Suprapubic skin (tissue), 4 donors: ENCODE measurements at regions not wholly inside any gene's neighbourhood (a gene's known extent, or its start where the extent isn't known, plus 50 kb on each side); places are given as distances from the start of the nearest gene placed in this dataset.

ENCODE experiments used
- DNase-seq, 2 donors: peaks; one replicate each; pipeline ENCODE4 v3.0.0-alpha.2; 2019; ENCODE audit warnings: low spot score in 2 of 2
- H3K27ac ChIP-seq: fragments of 200-600 bp; sonication (generic); one replicate; pipeline ENCODE4 v1.5.1; 2019
- H3K27me3 ChIP-seq: fragments of 200-600 bp; sonication (generic); one replicate; pipeline ENCODE4 v1.5.1; 2019
- H3K36me3 ChIP-seq: fragments of 200-600 bp; sonication (generic); one replicate; pipeline ENCODE4 v1.5.1; 2019
- H3K4me1 ChIP-seq: fragments of 200-600 bp; sonication (generic); one replicate; pipeline ENCODE4 v1.5.1; 2019
- H3K4me3 ChIP-seq: fragments of 200-600 bp; sonication (generic); one replicate; pipeline ENCODE4 v1.5.1; 2019; ENCODE audit warnings: mild to moderate bottlenecking
- H3K9me3 ChIP-seq: fragments of 200-600 bp; sonication (generic); one replicate; pipeline ENCODE4 v1.5.1; 2019
- CTCF ChIP-seq, 2 donors: fragments of 200-600 bp in 1 of 2; fragments of 450-650 bp in 1 of 2; sonication (generic) in 1 of 2; IDR thresholded peaks; one replicate each; pipeline ENCODE4 v1.5.1; 2016 to 2019; ENCODE audit warnings: antibody characterized with exemption in 2 of 2, mild to moderate bottlenecking in 1 of 2, moderate library complexity in 1 of 2
- EP300 ChIP-seq: sonication (generic); formaldehyde crosslinking; IDR thresholded peaks from one replicate; pipeline ENCODE4 v1.6.1; 2017; ENCODE audit warnings: antibody characterized with exemption
- POLR2A ChIP-seq, 2 donors: fragments of 450-650 bp; IDR thresholded peaks; one replicate each; pipeline ENCODE4 v1.6.1; 2017; ENCODE audit warnings: antibody characterized with exemption in 2 of 2, mild to moderate bottlenecking in 2 of 2, moderate library complexity in 2 of 2
- POLR2AphosphoS5 ChIP-seq, 3 donors: sonication (generic); formaldehyde crosslinking; IDR thresholded peaks; one replicate each; pipeline ENCODE4 v1.6.1; 2017; ENCODE audit warnings: antibody characterized with exemption in 3 of 3
- WGBS: methylation state at CpG from one replicate; pipeline ENCODE4 v1.1.5; 2018; 5-methylcytosine and 5-hydroxymethylcytosine counted together

- H3K4me1 ChIP-seq, result peaks cover 9% of the 10 kb centered on the region
- no peaks in the 10 kb centered on the region for H3K27me3 ChIP-seq
- TF ChIP-seq CTCF (IDR thresholded peaks at IDR 0.05) (no peak), POLR2A (IDR thresholded peaks at IDR 0.05) (no peak), POLR2AphosphoS5 (IDR thresholded peaks at IDR 0.05) (no peak), EP300 (no peak)
- whole genome bisulfite sequencing, result 72% methylated on average over 8 of the region's 8 CpGs
- no peaks in the 10 kb centered on the region for H3K36me3 ChIP-seq
- H3K9me3 ChIP-seq, result no peaks in the 10 kb centered on the region
- no peak overlapping the region for H3K4me3 ChIP-seq
- no peak overlapping the region for H3K27ac ChIP-seq
- no peak for DNase-seq
Measured at GRCh38 chr10:43880160-43880559, 231.5 kb upstream of the ZNF32 start.

GRCh38 chr10:43879742-43880141, 231.1 kb upstream of the ZNF32 start:
- Histone ChIP-seq H3K4me1 (peaks cover 9% of the 10 kb centered on the region), H3K36me3 (no peaks in the 10 kb centered on the region), H3K4me3 (no peak overlapping the region), H3K9me3 (no peaks in the 10 kb centered on the region), H3K27ac (no peak overlapping the region), H3K27me3 (no peaks in the 10 kb centered on the region)
- WGBS, result 88% methylated on average over 11 of the region's 12 CpGs
- TF ChIP-seq POLR2A (IDR thresholded peaks at IDR 0.05), result no peak
- no peak for TF ChIP-seq POLR2AphosphoS5 (IDR thresholded peaks at IDR 0.05)
- TF ChIP-seq EP300, result no peak
- no peak for TF ChIP-seq CTCF (IDR thresholded peaks at IDR 0.05)
- DNase-seq, result no peak

- no peak for DNase-seq
Measured at GRCh38 chr10:43879162-43879561, 230.5 kb upstream of the ZNF32 start.

GRCh38 chr10:43878386-43878785, 229.7 kb upstream of the ZNF32 start:
- H3K4me1 ChIP-seq, result peaks cover 9% of the 10 kb centered on the region
- DNase-seq, result no peak
- H3K27ac ChIP-seq, result peak overlapping the region; percentile 35
- WGBS, result 24% methylated on average over 5 of the region's 10 CpGs
- no peaks in the 10 kb centered on the region for H3K36me3 ChIP-seq
- no peaks in the 10 kb centered on the region for H3K27me3 ChIP-seq
- no peaks in the 10 kb centered on the region for H3K9me3 ChIP-seq
- TF ChIP-seq CTCF (IDR thresholded peaks at IDR 0.05) (no peak), POLR2AphosphoS5 (IDR thresholded peaks at IDR 0.05) (no peak), POLR2A (IDR thresholded peaks at IDR 0.05) (no peak), EP300 (no peak)
- no peak overlapping the region for H3K4me3 ChIP-seq

More at GRCh38 chr10:43879162-43879561, 230.5 kb upstream of the ZNF32 start:
- Histone ChIP-seq H3K9me3 (no peaks in the 10 kb centered on the region), H3K36me3 (no peaks in the 10 kb centered on the region), H3K27ac (peak overlapping the region; percentile 35), H3K4me1 (peaks cover 9% of the 10 kb centered on the region), H3K4me3 (no peak overlapping the region), H3K27me3 (no peaks in the 10 kb centered on the region)
- no peak for TF ChIP-seq POLR2A (IDR thresholded peaks at IDR 0.05)
- TF ChIP-seq CTCF (IDR thresholded peaks at IDR 0.05), result no peak
- no peak for TF ChIP-seq POLR2AphosphoS5 (IDR thresholded peaks at IDR 0.05)
- no peak for TF ChIP-seq EP300
- WGBS, result 92% methylated on average over 7 of the region's 7 CpGs

GRCh38 chr10:43876976-43877375, 228.3 kb upstream of the ZNF32 start:
- TF ChIP-seq CTCF (IDR thresholded peaks at IDR 0.05) (no peak), EP300 (no peak), POLR2AphosphoS5 (IDR thresholded peaks at IDR 0.05) (no peak), POLR2A (IDR thresholded peaks at IDR 0.05) (no peak)
- Histone ChIP-seq H3K36me3 (no peaks in the 10 kb centered on the region), H3K27me3 (no peaks in the 10 kb centered on the region), H3K9me3 (no peaks in the 10 kb centered on the region), H3K4me3 (no peak overlapping the region), H3K27ac (no peak overlapping the region), H3K4me1 (peaks cover 9% of the 10 kb centered on the region)
- no peak for DNase-seq
- WGBS, result 98% methylated on average over 7 of the region's 7 CpGs
